SK-N-SH (cell line): ENCODE measurements at regions not wholly inside any gene's neighbourhood (a gene's known extent, or its start where the extent isn't known, plus 50 kb on each side); places are given as distances from the start of the nearest gene placed in this dataset.
"Not testable (repeated sequence)": the region's sequence is repeated elsewhere in the genome, so short reads cannot be mapped to it uniquely, and the experiment has no call there.

Source experiments
- CTCF ChIA-PET: fragments of 300-600, 350-600 bp; formaldehyde crosslinking; extraction: SDS; loops from one replicate; lab custom pipeline; 2021; lab: Yijun Ruan, JAX
- POLR2A ChIA-PET: fragments of 350-600 bp; sonication (Branson Sonifier 250); formaldehyde crosslinking; extraction: SDS; loops from one replicate; lab custom pipeline; 2020; ENCODE audit warnings: antibody characterized with exemption, inconsistent platforms; lab: Yijun Ruan, JAX
- DNase-seq: peaks from one replicate; pipeline ENCODE4 v3.0.0; 2012
- H2AFZ ChIP-seq: fragments of 200-600 bp; sonication (generic); 2 replicates; pipeline ENCODE4 v1.8.1; 2016; ENCODE audit warnings: antibody characterized with exemption, mild to moderate bottlenecking, low read depth
- H3F3A ChIP-seq: fragments of 200-600 bp; sonication (generic); replicated peaks from 2 replicates; pipeline ENCODE3; 2016; ENCODE audit warnings: antibody characterized with exemption, mild to moderate bottlenecking; ENCODE audit not compliant: insufficient read depth
- H3K27ac ChIP-seq, 2 experiments: fragments of 200-500 bp in 1 of 2; fragments of 200-600 bp in 1 of 2; sonication (Bioruptor generic) in 1 of 2; sonication (generic), shearing (Covaris generic) in 1 of 2; 2 replicates each; pipeline versions ENCODE4 v1.5.1 to v1.6.1; 2014 to 2016; ENCODE audit warnings: low read depth in 2 of 2, inconsistent platforms in 1 of 2, low read length in 1 of 2, mild to moderate bottlenecking in 1 of 2, mixed read lengths in 1 of 2
- H3K27me3 ChIP-seq: fragments of 200-600 bp; sonication (generic), shearing (Covaris generic); 2 replicates; pipeline ENCODE4 v1.6.1; 2016; ENCODE audit warnings: mixed run types; ENCODE audit not compliant: insufficient read depth
- H3K36me3 ChIP-seq, 2 experiments: fragments of 200-500 bp in 1 of 2; fragments of 200-600 bp in 1 of 2; sonication (Bioruptor generic) in 1 of 2; sonication (generic) in 1 of 2; replicated peaks in 1 of 2; 2 replicates each; pipeline versions ENCODE3 to v1.5.1; 2014 to 2016; ENCODE audit warnings: low read length in 1 of 2, mild to moderate bottlenecking in 1 of 2; ENCODE audit not compliant: insufficient read depth in 2 of 2, control insufficient read depth in 1 of 2
- H3K4me1 ChIP-seq, 2 experiments: fragments of 200-500 bp in 1 of 2; fragments of 200-600 bp in 1 of 2; sonication (Bioruptor generic) in 1 of 2; sonication (generic), shearing (Covaris generic) in 1 of 2; 2 replicates each; pipeline versions ENCODE4 v1.5.1 to v1.6.1; 2014 to 2016; ENCODE audit warnings: low read depth in 1 of 2, low read length in 1 of 2, mixed run types in 1 of 2; ENCODE audit not compliant: insufficient read depth in 2 of 2, control insufficient read depth in 1 of 2
- H3K4me2 ChIP-seq: fragments of 200-600 bp; sonication (generic), shearing (Covaris generic); 2 replicates; pipeline ENCODE4 v1.6.1; 2017; ENCODE audit warnings: mixed run types
- H3K4me3 ChIP-seq, 2 experiments: fragments of 200-500 bp in 1 of 2; fragments of 200-600 bp in 1 of 2; sonication (Bioruptor generic) in 1 of 2; sonication (generic), shearing (Covaris generic) in 1 of 2; 2 replicates each; pipeline versions ENCODE4 v1.5.1 to v1.8.1; 2014 to 2016; ENCODE audit warnings: low read depth in 2 of 2, inconsistent platforms in 1 of 2, low read length in 1 of 2, mild to moderate bottlenecking in 1 of 2, mixed read lengths in 1 of 2, moderate library complexity in 1 of 2
- H3K79me2 ChIP-seq: fragments of 200-600 bp; sonication (generic); 2 replicates; pipeline ENCODE4 v1.8.1; 2017; ENCODE audit warnings: mild to moderate bottlenecking; ENCODE audit not compliant: insufficient read depth
- H3K9ac ChIP-seq: fragments of 200-600 bp; sonication (generic); 2 replicates; pipeline ENCODE4 v1.6.1; 2017; ENCODE audit warnings: mixed run types
- H3K9me2 ChIP-seq: fragments of 200-600 bp; sonication (generic); 2 replicates; pipeline ENCODE4 v1.6.1; 2017; ENCODE audit warnings: mixed run types
- H3K9me3 ChIP-seq: fragments of 200-600 bp; sonication (generic); 2 replicates; pipeline ENCODE4 v1.6.1; 2017; ENCODE audit warnings: mixed run types, mild to moderate bottlenecking, moderate library complexity
- H4K20me1 ChIP-seq: fragments of 200-600 bp; sonication (generic); 2 replicates; pipeline ENCODE4 v1.6.1; 2017; ENCODE audit warnings: mild to moderate bottlenecking, mixed run types; ENCODE audit not compliant: insufficient read depth
- ELF1 ChIP-seq: IDR thresholded peaks from 2 replicates; pipeline ENCODE4 v1.4.0; 2012
- MXI1 ChIP-seq: IDR thresholded peaks from 2 replicates; pipeline ENCODE4 v1.6.1; 2012; ENCODE audit warnings: mild to moderate bottlenecking, low read depth, low read length, improper control_type of control experiment
- POLR2AphosphoS5 ChIP-seq: IDR thresholded peaks from 2 replicates; pipeline ENCODE4 v1.6.1; 2012; ENCODE audit warnings: low read depth, low read length
- TAF1 ChIP-seq: IDR thresholded peaks from 2 replicates; pipeline ENCODE4 v1.6.1; 2012; ENCODE audit warnings: low read depth, mild to moderate bottlenecking, low read length, moderate library complexity, borderline replicate concordance
- YY1 ChIP-seq: IDR thresholded peaks from 2 replicates; pipeline ENCODE4 v1.4.0; 2012; ENCODE audit warnings: low read depth, mild to moderate bottlenecking
- WGBS: methylation state at CpG from one replicate; pipeline ENCODE4 v1.1.6; 2017; ENCODE audit warnings: low lambda C conversion rate; 5-methylcytosine and 5-hydroxymethylcytosine counted together
- TF ChIP-seq, protein P1 (sequence below): IDR thresholded peaks from 2 replicates; pipeline ENCODE4 v1.4.0; 2012; ENCODE audit warnings: low read depth

DNA sequence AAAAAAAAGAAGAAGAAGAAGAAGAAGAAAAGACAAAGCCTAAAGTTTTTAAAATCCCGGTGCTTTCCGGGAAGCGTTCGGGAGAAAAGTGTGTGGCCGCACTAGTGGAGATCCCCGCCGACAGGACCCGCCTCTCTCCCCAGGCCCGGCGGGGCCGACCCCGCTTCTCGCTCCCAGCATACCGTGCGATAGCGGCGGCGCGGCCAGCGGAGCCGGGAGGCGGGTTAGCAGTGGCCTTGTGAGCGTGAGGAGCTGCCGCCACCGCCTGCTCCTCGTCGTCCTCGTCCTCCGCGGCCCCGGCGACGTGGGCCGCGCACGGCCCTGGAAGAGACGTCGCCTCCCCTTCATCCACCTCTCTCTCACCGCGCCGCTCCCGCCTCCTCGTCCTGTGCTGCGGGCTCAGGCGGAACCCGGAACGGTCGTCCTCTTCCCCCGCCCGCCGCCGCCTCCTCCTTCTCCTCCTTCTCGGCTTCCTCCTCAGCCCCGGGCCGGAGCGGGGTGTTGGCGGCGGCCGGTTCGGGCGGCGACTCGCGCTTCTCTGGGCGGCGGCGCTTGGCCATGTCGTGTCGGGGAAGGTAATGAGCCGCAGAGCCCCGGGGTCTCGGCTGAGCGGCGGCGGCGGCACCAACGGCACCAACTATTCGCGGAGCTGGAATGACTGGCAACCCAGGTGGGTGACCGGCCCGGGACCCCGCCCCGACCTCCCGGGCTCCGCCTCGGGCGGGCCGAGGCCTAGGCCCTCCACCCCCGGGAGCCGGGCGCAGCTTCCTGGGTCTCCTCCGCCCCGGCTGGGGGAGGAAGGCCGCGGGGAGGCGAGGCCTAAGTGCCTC lies 62.6 kb upstream of the CDR2 start:
- DNase-seq = peak; percentile 86
- H3F3A ChIP-seq, H3K36me3 ChIP-seq, H4K20me1 ChIP-seq, H3K9me2 ChIP-seq, CTCF ChIA-PET, H3K27me3 ChIP-seq, H3K9me3 ChIP-seq, H3K4me1 ChIP-seq, H3K79me2 ChIP-seq: not testable (repeated sequence)
- Histone ChIP-seq H3K4me2 (peak overlapping the region; percentile 71; the same call in 1 of the 2 replicates), H2AFZ (peak overlapping the region; percentile 63; the same call in 1 of the 2 replicates), H3K27ac (peak overlapping the region; percentile 91 to 94), H3K4me3 (peak overlapping the region; percentile 70), H3K9ac (peak overlapping the region; percentile 90)
- TF ChIP-seq POLR2AphosphoS5 = peak; percentile 65
- TF ChIP-seq TAF1 = peak; percentile 51
- TF ChIP-seq YY1 = peak; percentile 36; the same call in 1 of the 2 replicates
- TF ChIP-seq, protein P1, sequence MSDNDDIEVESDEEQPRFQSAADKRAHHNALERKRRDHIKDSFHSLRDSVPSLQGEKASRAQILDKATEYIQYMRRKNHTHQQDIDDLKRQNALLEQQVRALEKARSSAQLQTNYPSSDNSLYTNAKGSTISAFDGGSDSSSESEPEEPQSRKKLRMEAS = peak; percentile 79
- 0 out of 2 replicates have a peak, but pooled peaks have one; percentile 13 for TF ChIP-seq ELF1
- peak; percentile 38; the same call in 1 of the 2 replicates for TF ChIP-seq MXI1
- 0% methylated on average over 17 of the region's 96 CpGs for WGBS
- POLR2A ChIA-PET = interaction anchor here (0.7 kb wide), 1 partner anchor 1136 kb away, joined by 4 read pairs; no protein-coding TSS in a partner anchor

DNA sequence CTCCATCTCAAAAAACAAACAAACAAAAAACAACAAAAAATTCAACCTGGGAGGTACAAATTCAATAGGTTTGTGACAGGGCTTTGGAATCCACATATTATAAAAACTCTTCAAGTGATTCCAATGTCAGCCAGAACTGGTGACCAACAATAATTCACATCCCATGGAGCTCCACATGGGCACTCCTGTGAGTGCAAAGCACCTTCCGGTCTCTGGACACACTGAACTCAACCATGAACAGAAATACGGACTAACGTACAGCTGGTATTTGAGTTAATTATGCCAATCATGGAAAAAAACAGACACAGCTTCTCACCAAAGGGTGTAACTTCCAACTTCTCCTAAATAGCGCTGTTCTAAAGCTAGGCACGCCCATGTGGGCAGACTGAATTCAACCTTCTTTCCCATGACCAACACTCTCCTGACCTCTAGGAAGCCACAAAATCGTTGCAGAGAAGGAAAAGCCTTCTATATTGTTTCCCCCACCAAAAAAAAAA lies 62.0 kb upstream of the CDR2 start:
- Histone ChIP-seq H3K9ac (peak overlapping the region; percentile 90; the same call in 1 of the 2 replicates), H3K4me2 (peak overlapping the region; percentile 71; the same call in 1 of the 2 replicates), H3K27ac (peak overlapping the region; percentile 91 to 94), H3K4me3 (peak overlapping the region; percentile 70)
- H3F3A ChIP-seq, CTCF ChIA-PET, H3K9me2 ChIP-seq, H3K79me2 ChIP-seq, H3K9me3 ChIP-seq, H2AFZ ChIP-seq, H3K27me3 ChIP-seq, H3K4me1 ChIP-seq, H3K36me3 ChIP-seq, DNase-seq, H4K20me1 ChIP-seq: not testable (repeated sequence)
- POLR2A ChIA-PET = interaction anchor here (0.7 kb wide), 1 partner anchor 1136 kb away, joined by 4 read pairs; no protein-coding TSS in a partner anchor
- WGBS = 0% methylated on average over 1 of the region's 6 CpGs

DNA sequence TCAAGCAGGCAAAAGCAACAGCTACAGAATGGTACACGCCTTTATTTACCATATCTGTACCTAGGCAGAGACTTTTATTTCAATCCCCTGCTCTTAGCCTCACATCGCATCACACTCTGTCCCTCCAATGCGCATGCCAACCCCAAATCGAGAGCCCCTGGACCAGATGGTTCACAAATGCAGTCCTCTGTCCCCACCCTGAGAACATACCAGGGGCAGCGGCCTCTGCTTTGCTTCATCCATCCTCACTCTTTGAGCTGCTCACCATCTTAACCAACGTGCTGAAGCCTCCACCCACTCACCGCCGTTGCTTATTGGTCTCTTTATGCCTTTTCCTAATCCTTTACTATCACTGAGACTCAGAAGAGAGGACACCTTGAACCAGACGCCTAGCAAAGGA lies 56.9 kb upstream of the CDR2 start:
- H3K27me3 ChIP-seq, CTCF ChIA-PET, H4K20me1 ChIP-seq, H3K9me3 ChIP-seq, H3K27ac ChIP-seq, H3K4me1 ChIP-seq, H2AFZ ChIP-seq, H3K4me3 ChIP-seq, H3K9me2 ChIP-seq, DNase-seq, H3F3A ChIP-seq, H3K79me2 ChIP-seq, POLR2A ChIA-PET, H3K4me2 ChIP-seq, H3K9ac ChIP-seq: not testable (repeated sequence)
- H3K36me3 ChIP-seq = peaks cover 9 to 15% of the 10 kb centered on the region in 2 experiments
- WGBS = 95% methylated on average over 9 of the region's 9 CpGs
